T-helper 22 cell (primary cell): ENCODE measurements at regions not wholly inside any gene's neighbourhood (a gene's known extent, or its start where the extent isn't known, plus 50 kb on each side); places are given as distances from the start of the nearest gene placed in this dataset.
A peak's percentile ranks its signal among the peaks of the same experiment; 100 is the strongest.
"Not testable (repeated sequence)": the region's sequence is repeated elsewhere in the genome, so short reads cannot be mapped to it uniquely, and the experiment has no call there.

ENCODE experiments used
- DNase-seq: peaks from one replicate; pipeline ENCODE4 v3.0.0-alpha.2; 2020; ENCODE audit warnings: low read depth

DNA sequence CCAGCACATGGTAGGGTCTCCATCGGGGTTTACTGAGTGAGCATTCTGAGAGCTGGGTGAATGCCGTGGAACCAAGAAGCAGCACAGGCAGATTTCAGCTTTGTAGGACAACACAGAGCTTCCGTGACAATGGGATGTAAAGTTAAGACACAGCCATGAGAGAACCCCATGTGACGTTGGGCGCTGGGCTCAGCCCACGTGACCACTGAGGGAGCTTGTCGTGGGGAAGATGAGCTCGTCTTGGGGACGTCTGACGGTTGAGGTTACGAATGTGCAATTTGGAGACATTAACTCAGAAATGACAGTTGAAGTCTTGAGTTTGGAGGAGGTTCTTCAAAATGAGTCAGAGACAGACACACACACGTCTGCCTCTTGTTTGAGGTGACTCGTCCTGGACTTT is 51.5 kb upstream of the MUC20 start:
- not testable (repeated sequence) for DNase-seq

DNA sequence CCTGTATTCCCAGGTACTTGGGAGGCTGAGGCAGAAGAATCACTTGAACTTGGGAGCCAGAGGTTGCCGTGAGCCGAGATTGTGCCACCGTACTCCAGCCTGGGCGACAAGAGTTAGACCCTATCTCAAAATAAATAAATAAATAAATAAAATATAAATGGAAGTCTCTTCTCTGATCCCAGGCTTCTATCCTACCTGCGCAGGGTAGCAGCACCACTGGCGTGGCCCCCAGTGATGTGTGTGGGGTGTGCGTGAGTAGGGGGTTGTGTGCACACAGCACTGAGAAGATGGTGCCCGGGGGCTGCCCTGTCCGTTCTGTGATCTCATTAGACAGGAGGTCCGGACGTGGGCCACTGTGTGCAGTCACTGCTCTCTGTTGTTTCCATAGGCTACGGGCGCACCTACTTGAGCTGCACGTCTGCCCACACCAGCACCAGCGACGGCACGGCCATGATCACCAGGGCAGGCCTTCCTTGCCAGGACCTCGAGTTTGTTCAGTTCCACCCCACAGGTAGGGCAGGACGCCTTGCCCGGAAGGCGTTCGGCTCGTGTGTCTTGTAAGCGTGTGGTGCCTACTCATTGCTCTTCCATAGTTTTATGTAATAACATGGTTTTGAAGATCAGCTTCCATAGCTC is 52.5 kb upstream of the MUC20 start:
- DNase-seq: not testable (repeated sequence)

DNA sequence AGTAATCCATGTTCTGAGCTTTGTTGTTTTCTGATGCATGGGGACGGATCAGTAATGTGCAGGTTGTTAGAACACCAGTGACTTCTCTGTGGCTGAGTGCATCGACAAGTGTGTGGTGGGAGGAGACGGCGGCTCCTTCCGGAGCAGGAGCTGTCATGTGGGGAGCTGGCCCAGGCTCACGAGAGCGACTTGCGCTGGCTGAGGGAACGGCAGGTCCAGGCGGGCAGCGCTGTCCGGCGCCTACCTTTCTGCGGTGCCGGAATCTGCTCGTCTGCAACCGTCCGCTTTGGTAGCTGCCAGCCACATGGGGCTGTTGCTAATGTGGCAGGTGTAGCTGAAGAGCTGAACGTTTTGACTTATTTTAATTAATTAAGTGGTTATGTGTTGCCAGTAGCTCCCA is 55.5 kb upstream of the MUC20 start:
- not testable (repeated sequence) for DNase-seq

DNA sequence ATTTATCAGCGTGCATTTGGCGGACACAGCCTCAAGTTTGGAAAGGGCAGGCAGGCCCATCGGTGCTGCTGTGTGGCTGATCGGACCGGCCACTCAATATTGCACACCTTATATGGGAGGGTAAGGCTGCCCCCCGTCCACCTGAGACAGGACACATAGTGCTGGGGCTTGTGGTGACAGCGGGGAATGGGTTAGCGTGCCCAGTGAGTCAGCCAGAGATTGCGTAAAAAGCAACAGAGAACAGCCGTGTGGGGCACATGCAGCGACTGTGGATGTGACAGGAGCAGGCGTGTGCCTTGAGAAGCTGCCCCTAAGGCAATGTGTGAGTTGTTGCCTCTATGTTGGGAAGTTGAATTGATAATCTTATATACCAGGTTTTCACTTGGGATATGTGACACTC is 56.6 kb upstream of the MUC20 start:
- DNase-seq: not testable (repeated sequence)

DNA sequence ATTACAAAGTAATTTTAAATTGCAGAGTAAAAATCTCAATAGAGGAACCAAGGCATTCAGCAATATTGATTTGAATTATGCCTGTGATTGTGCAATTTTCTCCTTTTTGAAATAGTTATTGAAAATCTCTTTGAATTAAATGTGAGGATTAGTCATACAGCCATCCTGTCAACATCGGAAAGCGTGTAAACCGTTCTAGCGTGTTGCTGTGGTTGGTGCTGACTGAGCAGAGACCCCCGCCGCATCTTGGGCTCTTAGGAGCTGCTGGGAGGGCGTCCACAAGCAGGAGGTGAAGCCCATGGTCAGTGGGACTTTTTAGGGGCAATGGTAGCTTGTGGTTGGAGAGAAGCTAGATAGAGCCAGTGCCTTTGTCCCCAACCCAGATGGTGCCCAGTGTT is 61.6 kb upstream of the MUC20 start:
- DNase-seq: not testable (repeated sequence)

DNA sequence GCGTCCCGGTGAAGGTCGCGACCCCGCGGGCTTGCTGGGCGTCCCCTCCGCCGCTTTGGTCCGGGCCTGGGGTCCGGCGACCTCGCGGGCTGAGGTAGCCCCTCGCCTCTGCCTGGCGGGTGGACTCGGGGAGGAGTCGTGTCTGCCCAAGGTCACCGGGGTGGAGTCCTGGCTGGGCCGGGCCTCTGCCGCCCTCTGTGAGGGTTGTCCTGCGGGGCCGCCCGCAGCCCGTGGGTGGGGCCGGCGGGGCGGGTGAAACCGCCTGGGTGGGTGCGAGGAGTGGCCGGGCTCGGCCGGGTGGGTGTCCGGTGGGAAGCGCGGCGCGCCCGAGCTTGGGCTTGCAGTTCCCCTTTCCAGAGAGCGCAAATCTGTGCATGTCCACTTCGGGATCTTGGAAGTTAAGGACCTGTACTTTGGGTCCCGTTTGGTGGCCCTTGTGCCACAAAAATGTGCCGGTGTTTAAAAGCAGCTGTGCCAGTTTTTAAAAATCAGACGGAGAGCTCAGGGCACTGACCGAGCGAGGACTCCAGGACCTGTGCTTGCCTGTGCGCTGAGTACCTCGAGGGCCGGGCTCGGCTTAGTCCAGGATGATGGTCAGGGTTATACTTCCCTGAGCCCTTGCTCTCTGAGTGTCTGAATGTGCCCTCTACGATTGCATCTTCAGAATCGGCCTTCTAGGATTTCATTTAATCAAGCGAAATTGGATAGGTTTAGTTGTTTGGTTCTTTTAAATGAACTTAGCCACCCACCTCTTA is 62.2 kb upstream of the MUC20 start:
- not testable (repeated sequence) for DNase-seq

DNA sequence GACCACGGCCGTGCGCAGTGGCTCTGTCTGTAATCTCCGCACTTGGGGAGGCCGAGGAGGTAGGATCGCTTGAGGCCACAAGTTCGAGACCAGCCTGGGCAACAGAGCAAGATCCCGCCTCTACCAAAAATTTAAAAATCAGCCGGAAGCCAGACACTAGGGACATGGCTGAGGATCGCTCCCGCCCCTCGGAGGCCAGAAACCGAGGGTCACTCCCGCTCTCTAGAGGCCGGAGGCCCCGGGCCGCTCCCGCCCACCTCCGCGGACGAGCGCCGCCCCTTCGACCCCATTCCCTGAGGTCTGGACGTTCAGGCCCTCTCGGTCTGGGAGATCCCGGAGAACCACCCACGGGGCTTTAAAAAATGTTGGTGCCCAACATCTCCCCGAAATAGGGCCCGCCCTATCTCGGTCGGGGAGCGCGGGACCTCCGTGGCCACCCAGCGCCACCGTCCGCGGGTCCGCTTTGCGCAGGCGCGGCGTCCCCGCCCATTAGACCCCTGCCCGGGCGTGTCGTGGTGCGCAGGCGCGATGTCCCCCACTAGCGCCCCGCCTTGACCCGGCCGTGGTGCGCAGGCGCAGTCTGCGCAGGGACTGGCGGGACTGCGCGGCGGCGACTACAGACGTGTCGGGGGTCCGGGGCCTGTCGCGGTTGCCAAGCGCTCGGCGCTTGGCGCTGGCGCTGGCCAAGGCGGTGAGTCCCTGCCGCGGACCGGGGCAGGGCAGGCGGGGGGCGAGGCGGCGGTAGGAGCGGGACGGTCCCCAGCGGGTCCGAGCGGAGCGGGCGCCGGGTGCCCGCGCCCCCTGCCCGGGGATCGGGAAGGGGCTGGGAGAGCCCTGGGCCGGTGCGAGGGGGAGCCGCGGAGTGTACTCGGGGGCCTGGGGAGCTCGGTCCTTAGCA is 63.1 kb upstream of the MUC20 start:
- peak; percentile 80 for DNase-seq

DNA sequence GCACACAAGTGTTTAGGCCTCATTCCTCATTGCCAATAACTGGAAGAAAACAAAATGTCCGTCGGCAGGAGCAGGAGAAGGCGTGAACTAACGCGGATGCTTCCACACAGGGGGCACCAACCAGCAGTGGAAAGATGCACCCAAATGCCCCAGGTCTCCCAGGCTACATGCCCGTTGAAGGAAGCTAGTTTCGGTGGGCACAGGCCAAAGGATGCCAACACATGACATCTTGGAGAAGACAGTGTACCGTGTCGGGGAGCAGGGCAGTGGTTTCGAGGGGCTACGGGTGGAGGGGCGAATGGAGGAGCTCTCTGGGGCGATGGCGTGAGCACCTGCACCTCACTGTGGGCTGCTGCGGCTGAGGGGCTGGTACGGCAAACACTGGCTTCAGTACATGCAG is 64.7 kb upstream of the MUC20 start:
- DNase-seq: not testable (repeated sequence)

DNA sequence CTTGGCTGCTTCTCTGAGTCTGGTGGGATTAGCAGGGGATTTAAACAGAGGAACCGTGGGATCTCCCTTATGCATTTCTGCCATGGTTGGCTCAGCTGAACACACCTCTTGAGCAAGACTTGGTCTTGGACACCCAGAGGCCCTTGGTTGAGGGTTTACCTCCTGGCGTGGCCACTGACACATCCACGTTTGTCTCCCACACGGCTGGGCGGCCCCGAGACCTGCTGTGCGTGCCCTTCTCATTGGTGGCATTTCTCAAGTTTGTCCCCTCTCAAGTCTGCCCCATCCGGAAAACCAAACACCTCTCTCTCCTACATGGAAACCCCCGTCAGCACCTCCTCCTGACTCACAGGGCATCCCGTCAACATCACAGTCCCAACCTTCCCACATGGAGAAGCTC is 66.0 kb upstream of the MUC20 start:
- DNase-seq: not testable (repeated sequence)

DNA sequence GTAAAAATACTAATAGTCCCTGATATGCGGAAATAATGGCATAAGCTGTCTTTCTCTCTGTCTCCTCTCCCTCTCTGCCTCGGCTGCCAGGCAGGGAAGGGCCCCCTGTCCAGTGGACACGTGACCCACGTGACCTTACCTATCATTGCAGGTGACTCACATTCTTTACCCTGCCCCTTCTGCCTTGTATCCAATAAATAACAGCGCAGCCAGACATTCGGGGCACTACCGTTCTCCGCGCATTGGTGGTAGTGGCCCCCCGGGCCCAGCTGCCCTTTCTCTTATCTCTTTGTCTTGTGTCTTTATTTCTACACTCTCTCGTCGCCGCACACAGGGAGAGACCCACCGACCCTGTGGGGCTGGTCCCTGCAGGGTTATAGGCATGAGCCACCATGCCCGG is 66.6 kb upstream of the MUC20 start:
- not testable (repeated sequence) for DNase-seq

DNA sequence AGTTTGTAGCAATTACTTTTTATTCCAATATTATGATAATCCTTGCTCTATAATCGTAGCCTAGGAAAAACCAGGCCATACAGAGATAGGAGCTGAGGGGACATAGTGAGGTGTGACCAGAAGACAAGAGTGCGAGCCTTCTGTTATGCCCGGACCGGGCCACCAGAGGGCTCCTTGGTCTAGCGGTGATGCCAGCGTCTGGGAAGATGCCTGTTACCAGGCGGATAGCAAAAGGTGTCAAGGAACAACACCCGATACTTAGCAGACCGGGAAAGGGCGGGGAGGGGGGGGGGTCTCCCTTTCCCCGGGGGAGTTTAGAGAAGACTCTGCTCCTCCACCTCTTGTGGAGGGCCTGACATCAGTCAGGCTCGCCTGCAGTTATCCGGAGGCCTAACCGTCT is 67.1 kb upstream of the MUC20 start:
- not testable (repeated sequence) for DNase-seq

DNA sequence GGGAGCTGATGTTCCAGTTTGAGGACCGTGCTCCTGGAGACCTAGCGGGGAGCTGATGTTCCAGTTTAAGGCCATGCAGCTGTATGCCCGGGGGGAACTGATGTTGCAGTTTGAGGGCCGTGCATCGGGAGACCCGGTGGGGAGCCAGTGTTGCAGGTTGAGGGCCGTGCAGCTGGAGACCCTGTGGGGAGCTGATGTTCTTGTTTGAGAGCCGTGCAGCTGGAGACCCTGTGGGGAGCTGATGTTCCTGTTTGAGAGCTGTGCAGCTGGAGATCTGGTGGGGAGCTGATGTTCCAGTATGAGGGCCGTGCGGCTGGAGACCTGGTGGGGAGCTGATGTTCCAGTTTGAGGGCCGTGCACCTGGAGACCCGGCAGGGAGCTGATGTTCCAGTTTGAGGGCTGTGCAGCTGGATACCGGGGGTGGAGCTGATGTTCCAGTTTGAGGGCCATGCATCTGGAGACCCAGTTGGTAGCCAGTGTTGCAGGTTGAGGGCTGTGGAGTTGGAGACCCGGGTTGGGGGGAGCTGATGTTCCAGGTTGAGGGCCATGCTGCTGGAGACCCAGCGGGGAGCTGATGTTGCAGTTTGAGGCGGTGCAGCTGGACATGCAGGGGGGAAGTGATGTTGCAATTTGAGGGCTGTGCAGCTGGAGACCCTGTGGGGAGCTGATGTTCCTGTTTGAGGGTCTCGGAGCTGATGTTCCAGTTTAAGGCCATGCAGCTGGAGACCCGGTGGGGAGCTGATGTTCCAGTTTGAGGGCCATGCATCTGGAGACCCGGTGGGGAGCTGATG is 64.4 kb upstream of the APOD start:
- DNase-seq: not testable (repeated sequence)

DNA sequence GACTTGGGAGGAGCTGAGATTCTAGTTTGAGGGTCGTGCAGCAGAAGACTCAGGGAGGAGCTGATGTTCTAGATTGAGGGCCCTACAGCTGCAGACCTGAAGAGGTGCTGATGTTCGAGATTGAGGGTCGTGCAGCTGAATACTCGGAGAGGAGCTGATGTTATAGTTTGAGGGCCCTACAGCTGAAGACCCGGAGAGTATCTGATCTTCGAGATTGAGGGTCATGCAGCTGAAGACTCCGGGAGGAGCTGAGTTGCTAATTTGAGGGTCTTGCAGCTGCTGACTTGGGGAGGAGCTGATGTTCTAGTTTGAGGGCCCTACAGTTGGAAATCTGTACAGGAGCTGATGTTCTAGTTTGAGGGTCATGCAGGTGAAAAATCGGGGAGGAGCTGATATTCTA is 62.1 kb upstream of the APOD start:
- DNase-seq: not testable (repeated sequence)

DNA sequence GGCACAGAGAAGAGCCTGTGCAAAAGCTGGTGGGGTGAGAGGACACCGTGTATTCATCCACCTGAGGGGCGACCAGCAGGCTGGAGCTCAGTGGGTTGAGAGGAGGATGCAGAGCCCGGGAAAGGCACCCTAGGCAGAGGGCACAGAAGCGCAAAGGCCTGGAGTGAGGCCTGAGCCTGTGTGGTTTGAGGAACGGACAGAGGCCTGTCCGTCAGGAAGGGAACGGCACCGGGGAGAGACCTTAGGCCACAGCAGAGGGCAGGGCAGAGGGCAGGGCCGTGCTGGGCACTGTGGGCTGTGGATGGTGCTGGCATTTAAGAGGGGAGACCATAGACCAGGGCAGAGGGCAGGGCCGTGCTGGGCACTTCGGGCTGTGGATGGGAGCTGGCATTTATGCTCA is 59.5 kb upstream of the APOD start:
- DNase-seq: not testable (repeated sequence)

DNA sequence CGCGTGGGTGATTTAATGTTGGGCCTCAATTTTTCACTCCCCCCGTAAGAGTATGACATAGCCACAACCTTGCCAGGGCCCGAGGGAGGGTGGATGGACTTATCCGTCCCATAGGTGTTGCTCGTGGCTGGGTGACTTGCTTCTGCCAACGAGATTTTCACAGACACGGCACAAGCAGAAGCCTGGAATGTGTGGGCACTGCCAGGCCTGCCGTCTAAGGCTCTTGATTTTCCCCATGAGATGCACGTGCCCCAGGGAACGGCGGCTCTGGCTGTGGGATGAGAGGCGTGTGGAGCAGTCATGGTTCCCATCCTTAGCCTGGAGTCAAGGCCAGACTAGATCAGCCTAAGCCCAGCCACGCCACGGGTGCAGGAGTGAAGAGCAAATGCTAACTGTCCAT is 58.6 kb upstream of the APOD start:
- not testable (repeated sequence) for DNase-seq

DNA sequence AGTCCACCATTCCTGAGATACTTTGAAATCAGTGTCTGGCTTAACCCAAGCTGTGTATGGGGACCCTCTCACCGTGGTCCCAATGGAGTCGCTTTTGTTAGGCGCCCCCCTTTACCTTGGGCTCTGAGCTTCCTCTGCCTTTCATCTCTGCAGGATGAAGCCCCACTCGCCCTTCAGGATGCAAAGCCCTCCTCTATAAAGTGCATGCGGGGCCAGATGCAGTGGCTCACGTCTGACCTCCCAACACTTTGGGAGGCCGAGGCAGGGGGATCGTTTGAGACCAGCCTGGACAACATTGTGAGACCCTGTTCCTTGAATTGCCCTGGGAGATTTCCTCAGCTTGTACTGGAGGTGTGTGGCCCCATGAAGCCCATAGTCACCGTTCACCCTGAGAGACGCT is 54.7 kb upstream of the APOD start:
- DNase-seq: not testable (repeated sequence)

DNA sequence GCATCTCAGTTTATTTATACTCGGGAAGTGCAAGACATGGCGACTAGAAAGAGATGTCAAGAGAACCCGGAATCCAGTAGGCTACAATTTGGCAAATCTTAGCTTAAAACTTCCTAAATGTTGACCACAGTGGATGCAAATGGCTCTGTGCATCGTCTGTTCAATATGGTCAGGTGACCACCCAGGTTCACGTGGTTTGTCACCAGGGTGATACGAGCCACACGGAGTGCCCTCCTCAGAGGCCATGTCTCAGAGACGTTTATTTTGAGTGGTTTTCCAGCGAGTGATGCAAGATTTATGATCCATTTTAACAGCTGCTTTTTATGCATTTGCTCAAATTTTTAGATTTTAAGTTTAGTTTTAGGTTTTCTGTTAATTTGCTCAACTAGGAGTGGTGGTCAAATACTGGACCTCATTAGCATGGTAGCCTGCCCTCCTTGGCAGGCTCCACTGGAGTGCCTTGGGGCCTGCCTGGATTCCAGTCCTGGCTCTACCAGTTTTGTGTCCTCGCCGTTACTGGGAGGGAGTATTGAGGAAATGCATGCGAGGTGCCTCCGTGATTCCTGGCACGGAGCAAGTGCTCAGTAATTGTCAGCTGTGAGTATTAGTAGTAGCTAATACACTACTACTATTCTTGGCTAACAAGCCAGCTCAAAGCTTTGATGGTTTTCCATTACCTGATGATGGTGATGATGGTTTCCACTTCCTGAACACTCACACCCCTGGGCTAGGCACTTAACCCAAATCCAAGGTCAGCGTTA is 53.9 kb upstream of the APOD start:
- not testable (repeated sequence) for DNase-seq

DNA sequence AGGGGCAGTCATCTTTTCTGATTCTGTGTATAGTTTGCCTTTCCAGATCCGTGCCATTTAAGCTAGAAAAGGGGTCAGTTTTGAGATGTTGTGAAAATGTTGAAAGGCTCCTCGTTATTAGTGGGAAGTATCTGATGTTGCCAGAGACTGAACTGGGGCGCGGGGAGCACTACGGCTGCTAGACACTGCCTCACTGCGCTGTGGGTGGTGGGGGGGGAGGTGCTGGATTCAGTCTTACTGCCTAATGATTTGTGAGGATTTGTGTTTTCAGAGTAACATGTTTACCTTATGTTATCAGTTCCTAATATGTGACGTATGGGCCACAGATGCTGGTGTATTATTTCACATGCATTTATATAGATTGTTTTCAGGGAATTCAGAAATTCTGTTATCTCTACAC is 53.3 kb upstream of the APOD start:
- DNase-seq: not testable (repeated sequence)

DNA sequence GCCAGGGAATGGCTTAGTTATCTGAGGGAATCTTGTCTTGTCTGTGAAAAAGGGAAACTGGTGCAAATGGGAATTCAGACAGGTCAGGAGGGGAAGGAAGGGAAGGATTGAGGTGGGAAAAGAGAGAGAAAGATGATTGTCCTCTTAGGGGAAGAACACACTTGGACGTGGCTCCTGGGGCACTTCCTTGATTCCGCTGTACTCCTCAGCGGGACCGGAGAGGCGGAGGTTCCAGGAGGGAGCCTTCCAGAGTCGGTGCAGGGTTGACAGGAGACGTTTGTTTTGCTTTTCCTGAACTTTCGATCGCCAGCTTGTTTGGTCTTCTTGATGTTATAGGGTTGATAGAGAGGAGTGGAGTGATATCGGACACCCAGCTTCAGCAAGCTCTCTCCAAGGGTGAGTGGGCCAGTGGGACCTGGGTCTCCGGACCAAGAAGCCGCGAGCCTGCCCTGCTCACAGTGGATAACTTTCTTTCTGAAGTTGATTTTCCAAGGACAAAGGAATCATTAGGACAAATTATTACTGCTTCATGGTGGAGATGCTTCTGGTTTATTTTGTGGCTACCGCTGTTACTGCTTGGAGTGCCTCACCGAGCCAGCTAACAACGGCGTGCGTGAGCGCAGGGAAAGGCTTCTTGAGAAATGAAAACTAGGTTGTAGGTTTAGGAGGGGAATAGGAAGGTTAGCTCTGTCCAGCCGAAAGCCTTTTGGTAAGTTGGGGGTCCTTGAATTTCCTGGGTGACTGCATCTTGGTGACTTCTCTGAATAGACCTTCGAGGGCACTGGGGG is 52.4 kb upstream of the APOD start:
- not testable (repeated sequence) for DNase-seq

DNA sequence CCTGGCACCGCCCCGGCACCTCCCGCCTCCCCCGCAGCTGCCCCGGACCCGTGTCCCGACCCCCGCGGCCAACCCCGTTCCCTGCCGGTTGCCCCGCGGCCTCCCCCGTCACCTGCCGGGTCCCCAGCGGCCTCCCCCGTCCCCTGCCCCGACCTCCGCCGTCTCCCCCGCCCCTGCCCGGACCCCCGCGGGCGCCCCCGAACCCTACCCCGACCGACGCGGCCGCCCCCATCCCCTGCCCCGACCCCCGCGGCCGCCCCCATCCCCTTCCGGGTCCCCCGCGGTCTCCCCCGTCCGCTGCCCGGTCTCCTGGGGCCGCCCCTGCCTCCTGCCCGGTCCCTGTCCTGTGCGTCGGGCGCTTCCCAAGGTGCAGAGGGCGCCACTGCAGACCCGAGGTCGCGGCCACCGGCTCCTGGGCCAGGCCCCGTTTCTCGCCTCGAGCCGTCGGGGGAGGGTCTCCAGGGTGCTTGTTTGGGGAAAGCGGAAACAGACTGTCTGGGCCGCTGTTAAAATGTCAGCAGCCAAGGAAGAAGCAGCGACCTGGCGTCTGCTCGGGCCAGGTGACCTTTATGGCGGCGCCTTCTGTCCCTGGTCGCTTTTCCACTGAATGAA is 51.6 kb upstream of the APOD start:
- DNase-seq: not testable (repeated sequence)
